Liver (tissue), 8 donors: ENCODE measurements at regions not wholly inside any gene's neighbourhood (a gene's known extent, or its start where the extent isn't known, plus 50 kb on each side); places are given as distances from the start of the nearest gene placed in this dataset.

Experiments used
- DNase-seq: peaks from one replicate; pipeline ENCODE4 v3.0.0-alpha.2; 2017; ENCODE audit warnings: low spot score
- H3K27ac ChIP-seq, 2 donors: one replicate each; pipeline ENCODE4 v1.7.0; 2013; ENCODE audit warnings: inconsistent platforms in 2 of 2, low read length in 2 of 2, control low read depth in 1 of 2, low read depth in 1 of 2, mild to moderate bottlenecking in 1 of 2
- H3K27me3 ChIP-seq, 4 donors: one replicate each; pipeline versions ENCODE4 v1.6.1 to v1.7.0; 2013; ENCODE audit warnings: low read length in 3 of 4, inconsistent platforms in 1 of 4, mild to moderate bottlenecking in 1 of 4, moderate library complexity in 1 of 4; ENCODE audit not compliant: control insufficient read depth in 4 of 4, insufficient read depth in 4 of 4
- H3K36me3 ChIP-seq, 4 donors: one replicate each; pipeline versions ENCODE4 v1.6.1 to v1.7.0; 2013; ENCODE audit warnings: low read length in 3 of 4, mild to moderate bottlenecking in 3 of 4, low read depth in 1 of 4, moderate library complexity in 1 of 4; ENCODE audit not compliant: control insufficient read depth in 4 of 4, insufficient read depth in 3 of 4
- H3K4me1 ChIP-seq, 4 donors: one replicate each; pipeline versions ENCODE4 v1.6.1 to v1.7.0; 2013; ENCODE audit warnings: low read length in 3 of 4, mild to moderate bottlenecking in 3 of 4, moderate library complexity in 1 of 4; ENCODE audit not compliant: control insufficient read depth in 4 of 4, insufficient read depth in 4 of 4
- H3K4me3 ChIP-seq, 3 donors: one replicate each; pipeline versions ENCODE4 v1.6.1 to v1.7.0; 2013; ENCODE audit warnings: low read length in 3 of 3, control low read depth in 1 of 3, low read depth in 1 of 3, mild to moderate bottlenecking in 1 of 3
- H3K9ac ChIP-seq, 2 donors: one replicate each; pipeline ENCODE4 v1.7.0; 2013; ENCODE audit warnings: low read length in 2 of 2, mild to moderate bottlenecking in 2 of 2, moderate library complexity in 2 of 2, control low read depth in 1 of 2, low read depth in 1 of 2
- H3K9me3 ChIP-seq, 4 donors: one replicate each; pipeline versions ENCODE4 v1.6.1 to v1.7.0; 2013; ENCODE audit warnings: low read length in 3 of 4; ENCODE audit not compliant: control insufficient read depth in 4 of 4
- EGR1 ChIP-seq, 2 donors: IDR thresholded peaks; 2 replicates each; pipeline ENCODE4 v1.6.1; 2016 to 2018; ENCODE audit warnings: antibody characterized with exemption in 2 of 2, low read depth in 2 of 2
- FOXA1 ChIP-seq: IDR thresholded peaks from 2 replicates; pipeline ENCODE4 v1.6.1; 2016; ENCODE audit warnings: antibody characterized with exemption
- FOXA2 ChIP-seq: IDR thresholded peaks from 2 replicates; pipeline ENCODE4 v1.6.1; 2016; ENCODE audit warnings: antibody characterized with exemption
- GABPA ChIP-seq, 2 donors: IDR thresholded peaks in 1 of 2; conservative IDR thresholded peaks in 1 of 2; 2 replicates each; pipeline ENCODE4 v1.6.1; 2016; ENCODE audit warnings: antibody characterized with exemption in 2 of 2, mild to moderate bottlenecking in 1 of 2, moderate library complexity in 1 of 2
- HNF4A ChIP-seq, 2 donors: conservative IDR thresholded peaks; 2 replicates each; pipeline ENCODE4 v1.6.1; 2016; ENCODE audit warnings: antibody characterized with exemption in 2 of 2, mild to moderate bottlenecking in 2 of 2
- HNF4G ChIP-seq: IDR thresholded peaks from 2 replicates; pipeline ENCODE4 v1.6.1; 2016; ENCODE audit warnings: antibody characterized with exemption
- JUND ChIP-seq, 2 donors: IDR thresholded peaks; 2 replicates each; pipeline ENCODE4 v1.6.1; 2016; ENCODE audit warnings: antibody characterized with exemption in 2 of 2
- NR2F2 ChIP-seq: IDR thresholded peaks from 2 replicates; pipeline ENCODE4 v1.6.1; 2016; ENCODE audit warnings: antibody characterized with exemption
- RAD21 ChIP-seq, 2 donors: IDR thresholded peaks; 2 replicates each; pipeline ENCODE4 v1.6.1; 2016; ENCODE audit warnings: antibody characterized with exemption in 2 of 2, mild to moderate bottlenecking in 2 of 2
- RXRA ChIP-seq, 2 donors: IDR thresholded peaks; 2 replicates each; pipeline ENCODE4 v1.6.1; 2017 to 2018; ENCODE audit warnings: antibody characterized with exemption in 2 of 2, mild to moderate bottlenecking in 1 of 2
- SP1 ChIP-seq: IDR thresholded peaks from 2 replicates; pipeline ENCODE4 v1.6.1; 2018; ENCODE audit warnings: antibody characterized with exemption, mild to moderate bottlenecking
- TAF1 ChIP-seq: conservative IDR thresholded peaks from 2 replicates; pipeline ENCODE4 v1.6.1; 2016; ENCODE audit warnings: antibody characterized with exemption, mild to moderate bottlenecking
- YY1 ChIP-seq: IDR thresholded peaks from 2 replicates; pipeline ENCODE4 v1.6.1; 2016; ENCODE audit warnings: antibody characterized with exemption, mild to moderate bottlenecking
- WGBS: extraction: QIAGEN DNeasy Blood & Tissue Kit; methylation state at CpG from one replicate; pipeline ENCODE4 v1.1.7; 2013; 5-methylcytosine and 5-hydroxymethylcytosine counted together
- TF ChIP-seq, protein P1 (sequence below): IDR thresholded peaks from 2 replicates; pipeline ENCODE4 v1.6.1; 2016; ENCODE audit warnings: antibody characterized with exemption
- TF ChIP-seq, protein P2 (sequence below): IDR thresholded peaks from 2 replicates; pipeline ENCODE4 v1.6.1; 2016; ENCODE audit warnings: antibody characterized with exemption
- TF ChIP-seq, protein P3 (sequence below): IDR thresholded peaks from 2 replicates; pipeline ENCODE4 v1.6.1; 2016; ENCODE audit warnings: antibody characterized with exemption
- TF ChIP-seq, protein P4 (sequence below): fragments of 150-350 bp; IDR thresholded peaks from 2 replicates; pipeline ENCODE4 v1.5.1; 2017; ENCODE audit warnings: improper control_type of control experiment, low read depth, low read length; ENCODE audit not compliant: missing input control
- TF ChIP-seq, protein P5 (sequence below): IDR thresholded peaks from 2 replicates; pipeline ENCODE4 v1.6.1; 2016; ENCODE audit warnings: antibody characterized with exemption, mild to moderate bottlenecking
- donor health status: healthy.
- donor health status: healthy.
- donor health status: healthy.
- donor health status: healthy.
- donor health status: healthy.

DNA sequence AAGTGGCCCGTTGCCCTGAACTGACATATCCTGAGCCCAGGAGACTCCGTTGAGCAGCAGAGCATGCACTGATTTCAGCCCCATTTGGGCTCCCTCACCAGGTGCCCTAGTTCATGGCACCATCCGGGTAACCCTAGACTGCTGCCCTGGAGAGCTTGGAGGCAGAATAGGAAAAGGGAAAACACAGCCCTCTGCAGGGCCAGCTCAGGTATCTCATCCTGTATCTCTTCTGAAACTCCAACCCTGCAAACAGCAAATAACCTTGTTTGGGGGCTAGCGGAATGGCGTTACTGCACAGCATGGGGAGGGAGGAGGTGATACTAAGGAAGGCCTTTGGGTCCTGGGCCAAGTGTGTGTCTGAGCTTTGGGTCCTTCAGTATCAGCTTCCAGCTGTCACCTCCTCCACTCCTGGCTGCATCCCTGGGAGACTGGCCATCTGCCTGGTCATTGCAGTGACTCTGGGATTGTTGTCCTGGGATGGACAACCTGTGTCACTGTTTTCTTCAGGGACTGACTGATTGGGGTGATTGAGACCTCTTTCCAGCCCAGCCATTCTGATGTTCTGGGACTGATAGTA lies 233.8 kb upstream of the SKOR2 start:
- DNase-seq = no peak
- Histone ChIP-seq H3K9me3 (no peaks in the 10 kb centered on the region), H3K4me3 (no peak overlapping the region), H3K9ac (no peak overlapping the region), H3K27ac (no peak overlapping the region), H3K36me3 (no peaks in the 10 kb centered on the region), H3K4me1 (no peaks in the 10 kb centered on the region), H3K27me3 (peaks cover 0 to 3% (median 0%) of the 10 kb centered on the region in 4 donors)
- 64% methylated on average over 5 of the region's 5 CpGs for WGBS
- TF ChIP-seq, protein P1, sequence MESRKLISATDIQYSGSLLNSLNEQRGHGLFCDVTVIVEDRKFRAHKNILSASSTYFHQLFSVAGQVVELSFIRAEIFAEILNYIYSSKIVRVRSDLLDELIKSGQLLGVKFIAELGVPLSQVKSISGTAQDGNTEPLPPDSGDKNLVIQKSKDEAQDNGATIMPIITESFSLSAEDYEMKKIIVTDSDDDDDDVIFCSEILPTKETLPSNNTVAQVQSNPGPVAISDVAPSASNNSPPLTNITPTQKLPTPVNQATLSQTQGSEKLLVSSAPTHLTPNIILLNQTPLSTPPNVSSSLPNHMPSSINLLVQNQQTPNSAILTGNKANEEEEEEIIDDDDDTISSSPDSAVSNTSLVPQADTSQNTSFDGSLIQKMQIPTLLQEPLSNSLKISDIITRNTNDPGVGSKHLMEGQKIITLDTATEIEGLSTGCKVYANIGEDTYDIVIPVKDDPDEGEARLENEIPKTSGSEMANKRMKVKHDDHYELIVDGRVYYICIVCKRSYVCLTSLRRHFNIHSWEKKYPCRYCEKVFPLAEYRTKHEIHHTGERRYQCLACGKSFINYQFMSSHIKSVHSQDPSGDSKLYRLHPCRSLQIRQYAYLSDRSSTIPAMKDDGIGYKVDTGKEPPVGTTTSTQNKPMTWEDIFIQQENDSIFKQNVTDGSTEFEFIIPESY = no peak
- no peak for TF ChIP-seq HNF4G
- TF ChIP-seq, protein P2, sequence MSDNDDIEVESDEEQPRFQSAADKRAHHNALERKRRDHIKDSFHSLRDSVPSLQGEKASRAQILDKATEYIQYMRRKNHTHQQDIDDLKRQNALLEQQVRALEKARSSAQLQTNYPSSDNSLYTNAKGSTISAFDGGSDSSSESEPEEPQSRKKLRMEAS = no peak
- TF ChIP-seq, protein P3, sequence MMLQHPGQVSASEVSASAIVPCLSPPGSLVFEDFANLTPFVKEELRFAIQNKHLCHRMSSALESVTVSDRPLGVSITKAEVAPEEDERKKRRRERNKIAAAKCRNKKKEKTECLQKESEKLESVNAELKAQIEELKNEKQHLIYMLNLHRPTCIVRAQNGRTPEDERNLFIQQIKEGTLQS = no peak
- TF ChIP-seq, protein P4, sequence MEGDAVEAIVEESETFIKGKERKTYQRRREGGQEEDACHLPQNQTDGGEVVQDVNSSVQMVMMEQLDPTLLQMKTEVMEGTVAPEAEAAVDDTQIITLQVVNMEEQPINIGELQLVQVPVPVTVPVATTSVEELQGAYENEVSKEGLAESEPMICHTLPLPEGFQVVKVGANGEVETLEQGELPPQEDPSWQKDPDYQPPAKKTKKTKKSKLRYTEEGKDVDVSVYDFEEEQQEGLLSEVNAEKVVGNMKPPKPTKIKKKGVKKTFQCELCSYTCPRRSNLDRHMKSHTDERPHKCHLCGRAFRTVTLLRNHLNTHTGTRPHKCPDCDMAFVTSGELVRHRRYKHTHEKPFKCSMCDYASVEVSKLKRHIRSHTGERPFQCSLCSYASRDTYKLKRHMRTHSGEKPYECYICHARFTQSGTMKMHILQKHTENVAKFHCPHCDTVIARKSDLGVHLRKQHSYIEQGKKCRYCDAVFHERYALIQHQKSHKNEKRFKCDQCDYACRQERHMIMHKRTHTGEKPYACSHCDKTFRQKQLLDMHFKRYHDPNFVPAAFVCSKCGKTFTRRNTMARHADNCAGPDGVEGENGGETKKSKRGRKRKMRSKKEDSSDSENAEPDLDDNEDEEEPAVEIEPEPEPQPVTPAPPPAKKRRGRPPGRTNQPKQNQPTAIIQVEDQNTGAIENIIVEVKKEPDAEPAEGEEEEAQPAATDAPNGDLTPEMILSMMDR = no peak
- no peak for TF ChIP-seq JUND (IDR thresholded peaks at IDR 0.05)
- TF ChIP-seq RXRA (IDR thresholded peaks at IDR 0.05) = no peak
- no peak for TF ChIP-seq FOXA1
- TF ChIP-seq, protein P5, sequence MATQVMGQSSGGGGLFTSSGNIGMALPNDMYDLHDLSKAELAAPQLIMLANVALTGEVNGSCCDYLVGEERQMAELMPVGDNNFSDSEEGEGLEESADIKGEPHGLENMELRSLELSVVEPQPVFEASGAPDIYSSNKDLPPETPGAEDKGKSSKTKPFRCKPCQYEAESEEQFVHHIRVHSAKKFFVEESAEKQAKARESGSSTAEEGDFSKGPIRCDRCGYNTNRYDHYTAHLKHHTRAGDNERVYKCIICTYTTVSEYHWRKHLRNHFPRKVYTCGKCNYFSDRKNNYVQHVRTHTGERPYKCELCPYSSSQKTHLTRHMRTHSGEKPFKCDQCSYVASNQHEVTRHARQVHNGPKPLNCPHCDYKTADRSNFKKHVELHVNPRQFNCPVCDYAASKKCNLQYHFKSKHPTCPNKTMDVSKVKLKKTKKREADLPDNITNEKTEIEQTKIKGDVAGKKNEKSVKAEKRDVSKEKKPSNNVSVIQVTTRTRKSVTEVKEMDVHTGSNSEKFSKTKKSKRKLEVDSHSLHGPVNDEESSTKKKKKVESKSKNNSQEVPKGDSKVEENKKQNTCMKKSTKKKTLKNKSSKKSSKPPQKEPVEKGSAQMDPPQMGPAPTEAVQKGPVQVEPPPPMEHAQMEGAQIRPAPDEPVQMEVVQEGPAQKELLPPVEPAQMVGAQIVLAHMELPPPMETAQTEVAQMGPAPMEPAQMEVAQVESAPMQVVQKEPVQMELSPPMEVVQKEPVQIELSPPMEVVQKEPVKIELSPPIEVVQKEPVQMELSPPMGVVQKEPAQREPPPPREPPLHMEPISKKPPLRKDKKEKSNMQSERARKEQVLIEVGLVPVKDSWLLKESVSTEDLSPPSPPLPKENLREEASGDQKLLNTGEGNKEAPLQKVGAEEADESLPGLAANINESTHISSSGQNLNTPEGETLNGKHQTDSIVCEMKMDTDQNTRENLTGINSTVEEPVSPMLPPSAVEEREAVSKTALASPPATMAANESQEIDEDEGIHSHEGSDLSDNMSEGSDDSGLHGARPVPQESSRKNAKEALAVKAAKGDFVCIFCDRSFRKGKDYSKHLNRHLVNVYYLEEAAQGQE = no peak
- no peak for TF ChIP-seq EGR1 (IDR thresholded peaks at IDR 0.05; ENCODE audit: low read depth in 2 of 2)
- no peak for TF ChIP-seq HNF4A (conservative IDR thresholded peaks at IDR 0.05)
- TF ChIP-seq SP1 = no peak

DNA sequence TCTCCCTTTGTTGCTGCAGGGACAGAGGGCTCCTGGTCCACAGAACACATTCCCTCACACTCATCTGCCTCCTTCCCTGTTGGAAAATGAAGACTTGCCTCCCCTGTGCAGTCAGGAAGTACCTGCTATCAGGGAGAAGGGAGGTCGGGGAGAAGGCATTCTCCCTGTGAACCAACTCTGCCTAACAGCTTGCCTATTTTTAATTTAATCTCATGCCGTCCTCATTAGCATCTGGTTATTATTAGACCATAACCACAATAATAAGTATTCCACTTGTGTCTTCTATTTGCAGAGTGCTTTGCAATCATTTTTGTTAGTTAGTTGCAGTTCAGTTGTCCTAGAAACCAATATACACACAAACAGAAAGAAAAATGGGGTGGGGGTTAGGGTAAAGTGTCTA lies 232.6 kb upstream of the SKOR2 start:
- no peak for DNase-seq
- H3K9ac ChIP-seq = no peak overlapping the region
- no peaks in the 10 kb centered on the region for H3K9me3 ChIP-seq
- H3K27me3 ChIP-seq = peaks cover 0 to 3% (median 0%) of the 10 kb centered on the region in 4 donors
- no peaks in the 10 kb centered on the region for H3K36me3 ChIP-seq
- WGBS = 63% methylated on average over 2 of the region's 2 CpGs
- no peaks in the 10 kb centered on the region for H3K4me1 ChIP-seq
- H3K27ac ChIP-seq = no peak overlapping the region
- H3K4me3 ChIP-seq = no peak overlapping the region
- TF ChIP-seq RXRA (IDR thresholded peaks at IDR 0.05) = no peak
- TF ChIP-seq JUND (IDR thresholded peaks at IDR 0.05) = no peak
- no peak for TF ChIP-seq FOXA2
- TF ChIP-seq NR2F2 = no peak
- no peak for TF ChIP-seq SP1
- no peak for TF ChIP-seq YY1
- no peak for TF ChIP-seq EGR1 (IDR thresholded peaks at IDR 0.05; ENCODE audit: low read depth in 2 of 2)
- TF ChIP-seq, protein P1 = no peak
- no peak for TF ChIP-seq TAF1
- TF ChIP-seq RAD21 (IDR thresholded peaks at IDR 0.05) = no peak
- TF ChIP-seq GABPA (IDR thresholded peaks at IDR 0.05 in 1 of 2, conservative IDR thresholded peaks at IDR 0.05 in 1 of 2) = no peak
- no peak for TF ChIP-seq HNF4G
- TF ChIP-seq, protein P5 = no peak
- TF ChIP-seq, protein P2 = no peak
